Kidney epithelial cell (primary cell): ENCODE measurements at regions not wholly inside any gene's neighbourhood (a gene's known extent, or its start where the extent isn't known, plus 50 kb on each side); places are given as distances from the start of the nearest gene placed in this dataset.
"Not testable (repeated sequence)": the region's sequence is repeated elsewhere in the genome, so short reads cannot be mapped to it uniquely, and the experiment has no call there.

Experiments
- DNase-seq: peaks from one replicate; pipeline ENCODE4 v3.0.0-alpha.2; 2010; ENCODE audit warnings: low read depth
- H3K27me3 ChIP-seq: 2 replicates; pipeline ENCODE4 v1.6.0; 2011; ENCODE audit warnings: low read length; ENCODE audit not compliant: control insufficient read depth, insufficient read depth
- H3K36me3 ChIP-seq: 2 replicates; pipeline ENCODE4 v1.5.1; 2011; ENCODE audit warnings: low read length; ENCODE audit not compliant: control insufficient read depth, insufficient read depth
- H3K4me3 ChIP-seq: 2 replicates; pipeline ENCODE4 v1.5.1; 2011; ENCODE audit warnings: low read depth, mild to moderate bottlenecking, control low read depth, low read length
- CTCF ChIP-seq: IDR thresholded peaks from 2 replicates; pipeline ENCODE4 v1.5.1; 2011; ENCODE audit warnings: mild to moderate bottlenecking, moderate library complexity, low read length, control low read depth, inconsistent platforms; ENCODE audit not compliant: insufficient read depth, poor library complexity, severe bottlenecking

GRCh38 chr6:2324166-2324953, 79.0 kb upstream of the GMDS start:
- no peak for TF ChIP-seq CTCF
- Histone ChIP-seq H3K36me3 (no peaks in the 10 kb centered on the region), H3K27me3 (no peaks in the 10 kb centered on the region), H3K4me3 (no peak overlapping the region)
- DNase-seq = no peak

- not testable (repeated sequence) for H3K36me3 ChIP-seq, DNase-seq, H3K4me3 ChIP-seq, H3K27me3 ChIP-seq
Observed at GRCh38 chr6:2317498-2317897, 72.1 kb upstream of the GMDS start.

GRCh38 chr6:2314641-2315040, 69.2 kb upstream of the GMDS start:
- no peak overlapping the region for H3K4me3 ChIP-seq
- H3K27me3 ChIP-seq = no peaks in the 10 kb centered on the region
- H3K36me3 ChIP-seq = no peaks in the 10 kb centered on the region

GRCh38 chr6:2310042-2310441, 64.6 kb upstream of the GMDS start:
- no peak for DNase-seq
- Histone ChIP-seq H3K27me3 (no peaks in the 10 kb centered on the region), H3K4me3 (no peak overlapping the region), H3K36me3 (no peaks in the 10 kb centered on the region)
- TF ChIP-seq CTCF = no peak

More at GRCh38 chr6:2314641-2315040, 69.2 kb upstream of the GMDS start:
- TF ChIP-seq CTCF = no peak
- no peak for DNase-seq

- TF ChIP-seq CTCF = no peak
- Histone ChIP-seq H3K36me3 (no peaks in the 10 kb centered on the region), H3K27me3 (no peaks in the 10 kb centered on the region), H3K4me3 (no peak overlapping the region)
- no peak for DNase-seq
Observed at GRCh38 chr6:2309122-2309521, 63.7 kb upstream of the GMDS start.

- H3K4me3 ChIP-seq = no peak overlapping the region
- no peaks in the 10 kb centered on the region for H3K36me3 ChIP-seq
- no peak for TF ChIP-seq CTCF
- no peak for DNase-seq
- no peaks in the 10 kb centered on the region for H3K27me3 ChIP-seq
Observed at GRCh38 chr6:2307799-2308198, 62.4 kb upstream of the GMDS start.
